HCEC 1CT (cell line): ENCODE measurements at regions not wholly inside any gene's neighbourhood (a gene's known extent, or its start where the extent isn't known, plus 50 kb on each side); places are given as distances from the start of the nearest gene placed in this dataset.

ENCODE experiments used
- DNase-seq: peaks from one replicate; pipeline ENCODE4 v3.0.0-alpha.2; 2017

- no peak for DNase-seq
Measured at GRCh38 chr13:99125326-99125915, 75.2 kb upstream of the UBAC2 start.

- no peak for DNase-seq
Measured at GRCh38 chr13:99126821-99127220, 73.8 kb upstream of the UBAC2 start.

GRCh38 chr13:99129050-99129449 lies 71.6 kb upstream of the UBAC2 start:
- no peak for DNase-seq

- no peak for DNase-seq
Measured at GRCh38 chr13:99129951-99130350, 70.7 kb upstream of the UBAC2 start.

- DNase-seq, result no peak
Measured at GRCh38 chr13:99131410-99131809, 69.2 kb upstream of the UBAC2 start.

GRCh38 chr13:99132295-99132835 lies 68.3 kb upstream of the UBAC2 start:
- DNase-seq, result no peak

GRCh38 chr13:99133230-99133629 lies 67.4 kb upstream of the UBAC2 start:
- no peak for DNase-seq

- DNase-seq, result no peak
Measured at GRCh38 chr13:99133848-99134247, 66.8 kb upstream of the UBAC2 start.

- DNase-seq, result no peak
Measured at GRCh38 chr13:99135591-99135990, 65.1 kb upstream of the UBAC2 start.

- no peak for DNase-seq
Measured at GRCh38 chr13:99136427-99136954, 64.2 kb upstream of the UBAC2 start.

- DNase-seq, result no peak
Measured at GRCh38 chr13:99140831-99141230, 59.8 kb upstream of the UBAC2 start.

GRCh38 chr13:99143904-99144303 lies 56.8 kb upstream of the UBAC2 start:
- no peak for DNase-seq

GRCh38 chr13:99144306-99144705 lies 56.3 kb upstream of the UBAC2 start:
- DNase-seq, result no peak

- no peak for DNase-seq
Measured at GRCh38 chr13:99145461-99145860, 55.2 kb upstream of the UBAC2 start.

- DNase-seq, result peak; percentile 66
Measured at GRCh38 chr13:99150575-99151361, 49.9 kb upstream of the UBAC2 start.
